GM21576 (cell line): ENCODE measurements at regions not wholly inside any gene's neighbourhood (a gene's known extent, or its start where the extent isn't known, plus 50 kb on each side); places are given as distances from the start of the nearest gene placed in this dataset.

Experiments used
- ATAC-seq: cut with Tn5 transposase; IDR thresholded peaks from one replicate; pipeline ENCODE4 v1.9.1; 2021; ENCODE audit warnings: mild to moderate bottlenecking, moderate library complexity; ENCODE audit not compliant: unreplicated experiment

DNA sequence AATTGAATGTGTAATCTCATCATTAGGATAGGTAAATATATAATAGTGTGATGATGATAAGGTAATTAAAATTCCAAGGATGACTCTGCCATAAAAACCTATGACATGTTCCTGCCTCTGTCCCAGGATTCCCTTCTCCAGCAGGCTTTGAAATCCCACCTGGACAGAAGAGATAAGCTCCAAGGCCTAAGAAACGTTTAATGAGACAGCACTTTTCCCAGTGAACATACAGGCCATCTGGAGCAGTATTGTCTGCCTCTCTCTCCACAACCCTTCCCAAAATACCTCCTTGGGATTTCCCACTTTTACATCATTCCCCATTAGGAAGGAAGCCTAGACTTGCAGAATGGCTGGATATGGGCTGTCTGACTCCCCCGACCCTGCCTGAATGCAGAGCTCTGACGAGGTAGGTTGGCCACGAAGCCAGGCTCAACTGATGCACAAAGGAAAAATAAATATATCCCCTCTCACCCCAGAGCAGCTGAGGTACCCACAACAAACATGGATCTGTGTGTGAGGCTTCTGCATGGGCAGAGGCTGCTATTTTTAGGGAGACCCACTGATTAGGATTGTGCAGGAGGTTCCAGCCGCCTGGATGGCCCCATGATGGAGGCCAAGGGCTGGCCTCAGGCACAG, 71.0 kb downstream of the TMPRSS5 start:
- ATAC-seq, result no peak

- no peak for ATAC-seq
Observed at GRCh38 chr11:113632981-113633380, 73.1 kb downstream of the TMPRSS5 start.

DNA sequence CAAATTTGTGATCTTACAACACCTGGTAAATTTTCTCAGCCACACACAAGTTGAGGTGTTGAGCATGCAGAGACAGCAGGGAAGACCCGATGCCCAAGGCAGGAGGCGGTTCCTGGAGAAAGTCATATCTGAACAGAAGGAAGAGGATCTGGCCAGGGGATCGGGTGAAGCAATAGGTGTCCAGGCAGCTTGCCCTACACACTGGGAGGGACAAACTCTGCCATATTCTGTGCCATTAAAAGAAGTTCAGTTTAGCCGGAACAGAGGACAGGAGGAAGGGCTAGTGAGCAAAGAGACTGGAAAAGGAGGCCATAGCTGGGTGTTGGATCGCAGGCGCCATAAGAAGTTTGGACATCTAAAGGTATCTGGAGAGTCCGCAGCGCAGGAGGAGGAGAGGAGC, 76.5 kb downstream of the TMPRSS5 start:
- no peak for ATAC-seq

DNA sequence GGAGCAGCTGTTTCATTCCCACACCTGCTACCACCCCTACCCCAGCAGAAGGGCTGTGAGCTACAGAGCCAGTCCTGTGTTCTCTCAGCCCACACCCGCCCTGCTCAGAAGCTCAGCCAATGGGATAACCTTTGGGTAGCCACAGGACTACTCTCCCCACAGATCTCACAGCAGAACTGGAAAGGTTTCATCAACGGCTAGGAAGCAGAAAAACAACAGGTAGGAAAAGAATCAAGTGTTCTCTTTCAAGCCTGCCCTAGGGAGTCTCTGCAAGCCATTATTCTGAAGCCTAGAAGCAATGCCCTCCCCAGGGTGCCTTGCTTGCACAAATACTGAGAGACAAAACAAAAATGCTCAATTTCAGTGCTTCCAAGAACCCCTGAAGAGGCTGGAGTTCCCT, 77.2 kb downstream of the TMPRSS5 start:
- ATAC-seq, result no peak

DNA sequence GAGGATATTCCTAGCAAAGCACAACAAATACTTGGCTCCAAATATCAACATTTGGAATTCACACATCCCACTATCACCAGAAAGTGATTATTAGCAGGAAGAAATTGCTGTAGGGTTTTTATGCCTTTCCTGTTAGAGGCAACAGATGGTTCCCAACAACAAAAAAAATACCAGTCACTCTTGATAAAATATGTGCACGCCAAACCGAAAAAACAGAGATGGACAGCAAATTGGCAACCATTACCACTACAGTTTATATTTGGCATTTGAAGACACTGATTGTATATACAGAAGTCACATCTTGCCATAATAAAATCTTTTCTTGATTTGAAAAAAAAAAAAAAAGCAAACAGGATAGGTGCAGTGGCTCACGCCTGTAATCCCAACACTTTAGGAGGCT, 78.2 kb downstream of the TMPRSS5 start:
- no peak for ATAC-seq

- no peak for ATAC-seq
Observed at GRCh38 chr11:113627297-113627696, 78.8 kb downstream of the TMPRSS5 start.

DNA sequence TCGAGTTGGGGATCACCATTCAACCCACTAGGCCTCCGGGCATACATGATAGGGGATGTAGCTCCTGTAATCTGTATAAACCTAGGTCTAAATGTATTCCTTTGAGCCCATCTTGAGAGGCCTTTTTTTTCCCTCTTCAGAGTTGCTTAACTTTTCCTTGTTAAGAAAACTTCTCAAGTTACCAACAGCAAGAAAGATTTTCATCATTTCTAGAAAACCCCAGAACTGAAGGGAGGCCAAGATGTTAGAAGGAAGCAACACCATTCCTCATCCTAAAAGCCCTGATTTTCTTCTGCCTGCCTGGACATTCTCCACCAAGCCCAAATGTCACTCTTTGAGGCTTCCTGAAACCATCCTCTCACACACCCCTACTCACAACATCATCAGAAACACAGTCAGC, 79.4 kb downstream of the TMPRSS5 start:
- ATAC-seq, result no peak

DNA sequence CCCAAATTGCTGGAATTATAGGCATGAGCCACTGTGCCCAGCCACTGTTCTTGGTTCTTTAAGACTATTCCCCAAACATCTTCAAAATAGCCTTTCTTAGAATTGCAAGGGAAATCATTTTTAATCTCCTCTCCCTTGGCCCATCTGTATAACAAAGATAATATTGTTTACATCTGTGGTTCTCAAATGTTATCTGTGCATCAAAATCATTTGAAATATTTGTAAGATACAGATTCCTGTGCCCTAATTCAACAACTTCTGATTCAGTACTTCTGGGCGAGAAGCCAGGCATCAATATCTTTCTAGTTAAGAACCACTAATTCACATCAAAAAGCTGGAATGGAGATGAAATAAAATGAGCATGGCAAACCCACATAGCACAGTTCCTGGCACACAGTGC, 83.0 kb downstream of the TMPRSS5 start:
- ATAC-seq, result no peak

GRCh38 chr11:113618360-113618759, 87.7 kb downstream of the TMPRSS5 start:
- ATAC-seq, result no peak

DNA sequence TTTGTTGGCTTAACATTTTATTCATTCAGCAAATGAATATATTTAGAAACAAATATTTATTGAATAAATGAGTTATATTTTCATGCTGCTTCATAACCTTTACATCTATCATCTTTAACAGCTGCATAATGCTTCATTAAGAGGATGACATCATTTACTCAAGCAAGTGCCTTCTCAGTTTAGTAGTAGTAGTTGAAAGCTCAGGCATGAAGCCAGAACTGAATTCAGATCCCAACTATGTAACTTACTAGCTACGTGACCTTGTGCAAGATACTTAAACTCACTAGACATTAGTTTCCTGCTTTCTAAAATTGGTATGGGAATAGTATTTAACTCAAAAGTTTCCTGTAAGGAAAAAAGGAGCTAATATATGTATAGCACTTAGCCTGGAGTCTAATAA, 90.3 kb downstream of the TMPRSS5 start:
- no peak for ATAC-seq

GRCh38 chr11:113615098-113615497, 91.0 kb downstream of the TMPRSS5 start:
- no peak for ATAC-seq

- no peak for ATAC-seq
Observed at GRCh38 chr11:113614097-113614496, 92.0 kb downstream of the TMPRSS5 start.

GRCh38 chr11:113613619-113614018, 92.5 kb downstream of the TMPRSS5 start:
- no peak for ATAC-seq

GRCh38 chr11:113604186-113604585, 101.9 kb downstream of the TMPRSS5 start:
- ATAC-seq, result no peak

GRCh38 chr11:113603277-113604059, 102.6 kb downstream of the TMPRSS5 start:
- ATAC-seq, result no peak

- ATAC-seq, result no peak
Observed at GRCh38 chr11:113602483-113602882, 103.6 kb downstream of the TMPRSS5 start.

DNA sequence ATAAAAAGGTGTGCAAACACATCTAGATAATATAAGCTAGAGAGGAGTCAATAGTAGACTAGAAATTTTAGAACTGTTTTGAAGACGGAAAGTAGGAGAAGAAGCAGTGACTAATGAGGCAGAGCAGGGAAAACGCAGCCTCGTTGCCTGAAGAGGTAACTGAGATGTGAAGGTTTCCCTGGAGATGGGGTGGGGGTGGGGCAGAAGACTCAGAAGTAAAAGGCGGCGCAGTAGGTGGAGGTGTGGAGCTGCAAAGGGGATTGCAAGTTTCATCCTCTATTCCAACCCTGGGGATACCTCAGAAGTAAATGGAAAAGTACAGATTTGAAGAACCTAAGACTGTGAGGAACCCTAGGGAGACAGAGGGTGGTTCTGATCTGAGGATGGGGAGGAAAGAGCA, 109.5 kb downstream of the TMPRSS5 start:
- no peak for ATAC-seq

DNA sequence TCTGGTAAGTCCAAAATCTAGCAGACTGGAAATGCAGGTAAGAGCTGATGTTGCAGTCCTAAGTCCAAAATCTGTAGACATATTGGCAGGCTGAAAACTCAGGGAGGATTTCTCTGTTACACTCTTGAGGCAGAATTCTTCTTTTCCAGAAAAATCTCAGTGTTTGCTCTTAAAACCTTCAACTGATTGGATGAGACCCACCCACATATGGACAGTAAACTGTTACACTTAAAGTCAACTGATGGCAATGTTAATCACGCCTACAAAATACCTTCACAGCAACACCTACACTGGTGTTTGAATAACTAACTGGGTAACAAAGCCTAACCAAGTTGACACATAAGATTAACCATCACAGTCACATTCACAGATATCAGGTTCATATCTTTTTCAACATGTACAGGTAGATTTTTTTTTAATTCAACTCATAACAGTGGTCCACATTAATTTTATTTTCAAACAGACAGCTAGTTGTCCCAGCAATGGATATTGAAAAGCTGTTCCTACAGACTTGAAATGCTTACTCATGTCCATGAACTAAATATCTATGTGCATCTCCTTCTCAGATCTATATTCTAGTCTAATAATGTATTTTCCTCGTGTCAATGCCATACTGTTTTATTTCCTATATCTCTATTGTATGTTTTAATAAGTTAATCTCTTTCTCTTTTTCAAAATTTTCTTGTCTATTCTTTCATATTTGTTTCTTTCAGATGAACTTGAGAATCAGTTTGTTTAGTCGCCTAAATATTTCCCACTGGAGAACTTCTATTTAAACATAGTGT, 110.1 kb downstream of the TMPRSS5 start:
- ATAC-seq, result no peak

DNA sequence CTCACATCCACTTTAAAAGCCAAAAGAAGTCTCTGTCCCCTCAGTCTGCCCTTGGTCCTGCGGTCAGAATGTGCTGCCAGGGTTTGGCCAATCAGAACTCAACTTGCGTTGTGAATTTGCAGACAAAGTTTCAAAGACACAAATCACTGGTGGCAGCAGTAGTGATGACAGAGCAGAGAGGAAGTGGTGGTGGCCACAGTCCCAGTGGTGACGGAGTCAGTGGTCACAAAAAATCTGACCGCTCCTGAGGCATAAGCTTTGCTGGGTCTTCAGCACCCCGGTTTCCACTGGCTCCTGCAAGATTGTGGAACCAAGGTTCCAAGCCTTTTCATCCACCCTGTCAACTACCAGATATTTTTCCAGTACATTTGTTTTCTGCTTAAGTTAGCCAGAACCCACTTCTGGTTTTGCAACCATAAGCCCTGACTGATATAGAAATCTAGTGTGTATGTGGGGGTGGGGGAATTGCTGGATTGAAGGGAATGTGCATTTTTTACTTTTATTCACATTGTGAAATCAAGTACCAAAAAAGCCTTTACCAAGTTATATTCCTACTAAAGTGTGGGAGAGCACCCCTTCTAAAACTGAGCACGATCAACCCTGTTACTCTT, 112.3 kb downstream of the TMPRSS5 start:
- peak; percentile 47 for ATAC-seq

DNA sequence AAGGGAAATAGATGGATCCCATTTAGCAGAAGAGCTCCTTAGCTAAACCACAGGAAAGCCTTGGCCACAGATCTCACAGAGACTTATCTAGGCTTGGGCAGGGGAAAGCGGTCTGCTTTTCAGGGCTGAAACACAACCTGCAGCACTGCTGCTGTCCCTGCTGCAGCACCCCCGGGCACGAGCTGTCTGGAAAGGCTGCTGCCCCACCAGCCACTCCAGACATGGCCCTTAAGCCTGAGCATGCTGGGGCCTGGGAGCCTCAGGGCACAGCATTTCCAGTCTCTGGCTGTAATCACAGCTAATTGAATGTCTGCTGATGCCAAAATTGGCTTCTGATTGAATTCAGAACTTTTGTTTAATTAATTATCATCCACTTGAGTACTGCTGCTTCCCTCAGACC, 115.0 kb downstream of the TMPRSS5 start:
- no peak for ATAC-seq

- ATAC-seq, result no peak
Observed at GRCh38 chr11:113587308-113587739, 112.1 kb upstream of the DRD2 start.
